Adrenal gland (tissue), 9 donors: ENCODE measurements at regions not wholly inside any gene's neighbourhood (a gene's known extent, or its start where the extent isn't known, plus 50 kb on each side); places are given as distances from the start of the nearest gene placed in this dataset.
"Not testable (repeated sequence)": the region's sequence is repeated elsewhere in the genome, so short reads cannot be mapped to it uniquely, and the experiment has no call there.

ENCODE experiments used
- DNase-seq, 7 donors: peaks; one replicate each; pipeline ENCODE4 v3.0.0-alpha.2; 2019 to 2020
- H3K27ac ChIP-seq, 5 donors: fragments of 200-600 bp; sonication (generic) in 4 of 5; 1 replicate in 3 of 5; 2 replicates in 2 of 5; pipeline versions ENCODE4 v1.5.1 to v1.8.0; 2016 to 2020; ENCODE audit warnings: mild to moderate bottlenecking in 1 of 5
- H3K27me3 ChIP-seq: fragments of 200-600 bp; 2 replicates; pipeline ENCODE4 v1.8.0; 2021
- H3K36me3 ChIP-seq, 2 donors: fragments of 200-600 bp; replicated peaks in 1 of 2; 1 replicate in 1 of 2; 2 replicates in 1 of 2; pipeline versions ENCODE4 v1.5.1 to v1.8.0; 2018 to 2022
- H3K4me1 ChIP-seq, 2 donors: fragments of 200-600 bp; replicated peaks in 1 of 2; 1 replicate in 1 of 2; 2 replicates in 1 of 2; pipeline versions ENCODE4 v1.5.1 to v1.8.0; 2018 to 2021
- H3K4me3 ChIP-seq, 4 donors: fragments of 200-600 bp; sonication (generic) in 3 of 4; one replicate each; pipeline ENCODE4 v1.5.1; 2016 to 2018
- H3K9me3 ChIP-seq, 3 donors: fragments of 200-600 bp; sonication (generic) in 1 of 3; replicated peaks in 1 of 3; 1 replicate in 2 of 3; 2 replicates in 1 of 3; pipeline versions ENCODE4 v1.5.1 to v1.8.0; 2016 to 2021
- POLR2A ChIP-seq, 2 donors: fragments of 450-650 bp; IDR thresholded peaks; one replicate each; pipeline ENCODE4 v1.6.1; 2017; ENCODE audit warnings: antibody characterized with exemption in 2 of 2, mild to moderate bottlenecking in 2 of 2, moderate library complexity in 1 of 2
- WGBS, 4 donors: extraction: QIAGEN DNeasy Blood & Tissue Kit in 2 of 4; methylation state at CpG; one replicate each; pipeline versions ENCODE4 v1.1.5 to v1.1.7; 2013 to 2017; 5-methylcytosine and 5-hydroxymethylcytosine counted together
- intact Hi-C, 2 donors: fragments of 100-400 bp; cut with DNase I; formaldehyde crosslinking; loops; one replicate each; pipeline versions ENCODE4 v1.14.1 to v1.15.0; 2022 to 2023
- TF ChIP-seq, protein P1 (sequence below), 6 experiments: fragments of 450-650 bp in 4 of 6; fragments of 200-600 bp in 2 of 6; sonication (generic) in 1 of 6; IDR thresholded peaks; 1 replicate in 5 of 6; 2 replicates in 1 of 6; pipeline versions ENCODE4 v1.5.1 to v1.8.0; 2016 to 2021; ENCODE audit warnings: antibody characterized with exemption in 6 of 6, mild to moderate bottlenecking in 2 of 6, moderate library complexity in 1 of 6
- donor health status: healthy with polysubstance abuse.
- donor health status: Bipolar disorder and iron deficiency.
- donor health status: DM: yes; HTN: yes; CAD: no.
- donor health status: DM: no; HTN: no; CAD: no.
- donor health status: DM: no; HTN: no; CAD: no.

DNA sequence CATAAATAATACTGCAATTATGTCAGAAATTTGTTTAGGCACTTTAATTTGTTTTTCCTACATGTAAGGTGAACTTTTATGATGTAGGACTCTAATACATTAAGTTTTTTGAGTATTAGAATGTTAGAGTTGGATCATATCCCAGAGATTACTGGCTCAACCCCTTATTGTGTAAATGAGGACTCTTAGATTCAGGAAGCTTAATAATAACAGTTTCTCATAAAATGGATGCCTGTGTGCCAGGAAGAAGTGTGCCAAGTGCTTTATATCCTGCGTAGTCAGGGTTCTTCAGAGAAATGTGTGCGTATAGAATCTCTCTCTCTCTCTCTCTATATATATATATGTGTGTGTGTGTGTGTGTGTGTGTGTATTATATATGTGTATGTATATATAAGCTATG, 388.5 kb downstream of the CAAP1 start:
- no peak overlapping the region for H3K4me3 ChIP-seq
- no peak for TF ChIP-seq POLR2A (IDR thresholded peaks at IDR 0.05)
- TF ChIP-seq, protein P1, sequence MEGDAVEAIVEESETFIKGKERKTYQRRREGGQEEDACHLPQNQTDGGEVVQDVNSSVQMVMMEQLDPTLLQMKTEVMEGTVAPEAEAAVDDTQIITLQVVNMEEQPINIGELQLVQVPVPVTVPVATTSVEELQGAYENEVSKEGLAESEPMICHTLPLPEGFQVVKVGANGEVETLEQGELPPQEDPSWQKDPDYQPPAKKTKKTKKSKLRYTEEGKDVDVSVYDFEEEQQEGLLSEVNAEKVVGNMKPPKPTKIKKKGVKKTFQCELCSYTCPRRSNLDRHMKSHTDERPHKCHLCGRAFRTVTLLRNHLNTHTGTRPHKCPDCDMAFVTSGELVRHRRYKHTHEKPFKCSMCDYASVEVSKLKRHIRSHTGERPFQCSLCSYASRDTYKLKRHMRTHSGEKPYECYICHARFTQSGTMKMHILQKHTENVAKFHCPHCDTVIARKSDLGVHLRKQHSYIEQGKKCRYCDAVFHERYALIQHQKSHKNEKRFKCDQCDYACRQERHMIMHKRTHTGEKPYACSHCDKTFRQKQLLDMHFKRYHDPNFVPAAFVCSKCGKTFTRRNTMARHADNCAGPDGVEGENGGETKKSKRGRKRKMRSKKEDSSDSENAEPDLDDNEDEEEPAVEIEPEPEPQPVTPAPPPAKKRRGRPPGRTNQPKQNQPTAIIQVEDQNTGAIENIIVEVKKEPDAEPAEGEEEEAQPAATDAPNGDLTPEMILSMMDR (IDR thresholded peaks at IDR 0.05) = no peak
- intact Hi-C loops = no loop called here
- H3K27ac ChIP-seq = no peak overlapping the region
- H3K9me3 ChIP-seq = no peaks in the 10 kb centered on the region
- WGBS, 4 donors = 23 to 56% (median 53%) methylated on average over 2 of the region's 2 CpGs
- H3K36me3 ChIP-seq = no peaks in the 10 kb centered on the region
- H3K27me3 ChIP-seq = peaks cover 5% of the 10 kb centered on the region
- no peak for DNase-seq
- H3K4me1 ChIP-seq = no peaks in the 10 kb centered on the region

DNA sequence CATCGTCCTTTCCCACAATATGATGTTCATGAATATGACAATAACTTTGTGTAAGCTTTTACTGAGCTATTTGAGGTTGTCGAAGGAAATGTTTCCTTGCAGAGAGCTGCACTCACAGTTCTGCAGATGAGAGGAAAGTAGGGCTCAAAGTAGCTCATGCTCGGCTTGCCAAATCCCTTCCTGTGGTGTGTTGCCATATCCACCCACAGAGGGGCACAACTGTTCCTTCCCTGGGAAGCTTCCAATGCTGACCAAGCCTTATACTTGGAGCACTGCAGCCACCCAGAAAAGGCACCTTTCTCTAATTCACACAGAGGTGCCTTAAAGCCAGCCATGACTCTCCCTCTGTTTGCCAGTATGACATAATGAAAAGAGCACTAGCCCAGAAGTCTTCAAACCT, 390.3 kb downstream of the CAAP1 start:
- Histone ChIP-seq H3K4me3 (no peak overlapping the region), H3K4me1 (no peaks in the 10 kb centered on the region), H3K9me3 (no peaks in the 10 kb centered on the region), H3K36me3 (no peaks in the 10 kb centered on the region), H3K27ac (no peak overlapping the region), H3K27me3 (no peaks in the 10 kb centered on the region)
- 54 to 85% (median 61%) methylated on average over 3 of the region's 3 CpGs for WGBS, 4 donors
- DNase-seq = no peak
- intact Hi-C loops = no loop called here
- no peak for TF ChIP-seq POLR2A (IDR thresholded peaks at IDR 0.05)
- TF ChIP-seq, protein P1 (IDR thresholded peaks at IDR 0.05) = no peak

DNA sequence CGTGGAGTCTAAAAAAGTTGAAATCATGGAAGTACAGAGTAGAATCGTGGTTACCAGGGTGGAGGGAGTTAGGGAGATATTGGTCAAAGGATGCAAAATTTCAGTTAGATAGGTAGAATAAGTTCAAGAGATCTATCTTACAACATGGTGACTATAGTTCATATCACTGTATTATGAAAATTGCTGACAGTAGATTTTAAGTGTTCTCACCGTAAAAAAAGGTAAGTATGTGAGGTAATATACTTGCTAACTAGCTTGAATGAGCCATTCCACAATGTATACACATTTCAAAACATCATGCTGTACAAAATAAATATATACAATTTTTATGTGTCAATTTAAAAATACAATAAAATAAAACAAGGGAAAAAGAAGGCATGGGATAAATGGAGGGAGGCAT, 392.1 kb downstream of the CAAP1 start:
- intact Hi-C loops = no loop called here
- Histone ChIP-seq H3K36me3 (no peaks in the 10 kb centered on the region), H3K27ac (no peak overlapping the region), H3K4me1 (no peaks in the 10 kb centered on the region), H3K9me3 (no peaks in the 10 kb centered on the region), H3K4me3 (no peak overlapping the region), H3K27me3 (no peaks in the 10 kb centered on the region)
- TF ChIP-seq, protein P1 (IDR thresholded peaks at IDR 0.05) = no peak
- no peak for TF ChIP-seq POLR2A (IDR thresholded peaks at IDR 0.05)
- 43 to 55% (median 51%) methylated on average over 3 of the region's 3 CpGs for WGBS, 4 donors
- DNase-seq = no peak

DNA sequence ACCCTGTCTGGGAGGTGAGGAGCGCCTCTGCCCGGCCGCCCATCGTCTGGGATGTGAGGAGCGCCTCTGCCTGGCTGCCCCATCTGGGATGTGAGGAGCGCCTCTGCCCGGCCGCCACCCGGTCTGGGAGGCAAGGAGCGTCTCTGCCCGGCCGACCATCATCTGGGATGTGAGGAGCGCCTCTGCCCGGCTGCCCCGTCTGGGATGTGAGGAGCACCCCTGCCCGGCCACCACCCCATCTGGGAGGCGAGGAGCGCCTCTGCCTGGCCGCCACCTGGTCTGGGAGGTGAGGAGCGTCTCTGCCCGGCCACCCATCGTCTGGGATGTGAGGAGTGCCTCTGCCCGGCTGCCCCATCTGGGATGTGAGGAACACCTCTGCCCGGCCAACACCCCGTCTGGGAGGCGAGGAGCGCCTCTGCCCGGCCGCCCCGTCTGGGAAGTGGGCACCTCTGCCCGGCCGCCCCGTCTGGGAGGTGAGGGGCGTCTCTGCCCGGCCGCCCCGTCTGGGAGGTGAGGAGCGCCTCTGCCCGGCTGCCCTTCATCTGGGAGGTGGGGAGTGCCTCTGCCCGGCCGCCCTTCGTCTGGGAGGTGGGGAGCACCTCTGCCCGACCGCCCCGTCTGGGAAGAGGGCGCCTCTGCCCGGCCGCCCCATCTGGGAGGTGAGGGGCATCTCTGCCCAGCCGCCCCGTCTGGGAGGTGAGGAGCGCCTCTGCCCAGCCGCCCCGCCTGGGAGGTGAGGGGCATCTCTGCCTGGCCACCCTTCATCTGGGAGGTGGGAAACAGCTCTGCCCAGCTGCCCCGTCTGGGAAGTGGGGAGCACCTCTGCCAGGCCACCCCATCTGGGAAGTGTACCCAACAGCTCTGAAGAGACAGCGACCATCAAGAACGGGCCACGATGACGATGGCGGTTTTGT, 399.7 kb downstream of the CAAP1 start:
- H3K27me3 ChIP-seq, H3K4me3 ChIP-seq, intact Hi-C loops, H3K36me3 ChIP-seq, DNase-seq, H3K27ac ChIP-seq, H3K9me3 ChIP-seq, H3K4me1 ChIP-seq: not testable (repeated sequence)
- 87 to 94% (median 89%) methylated on average over 6 to 59 of the region's 59 CpGs for WGBS, 4 donors

DNA sequence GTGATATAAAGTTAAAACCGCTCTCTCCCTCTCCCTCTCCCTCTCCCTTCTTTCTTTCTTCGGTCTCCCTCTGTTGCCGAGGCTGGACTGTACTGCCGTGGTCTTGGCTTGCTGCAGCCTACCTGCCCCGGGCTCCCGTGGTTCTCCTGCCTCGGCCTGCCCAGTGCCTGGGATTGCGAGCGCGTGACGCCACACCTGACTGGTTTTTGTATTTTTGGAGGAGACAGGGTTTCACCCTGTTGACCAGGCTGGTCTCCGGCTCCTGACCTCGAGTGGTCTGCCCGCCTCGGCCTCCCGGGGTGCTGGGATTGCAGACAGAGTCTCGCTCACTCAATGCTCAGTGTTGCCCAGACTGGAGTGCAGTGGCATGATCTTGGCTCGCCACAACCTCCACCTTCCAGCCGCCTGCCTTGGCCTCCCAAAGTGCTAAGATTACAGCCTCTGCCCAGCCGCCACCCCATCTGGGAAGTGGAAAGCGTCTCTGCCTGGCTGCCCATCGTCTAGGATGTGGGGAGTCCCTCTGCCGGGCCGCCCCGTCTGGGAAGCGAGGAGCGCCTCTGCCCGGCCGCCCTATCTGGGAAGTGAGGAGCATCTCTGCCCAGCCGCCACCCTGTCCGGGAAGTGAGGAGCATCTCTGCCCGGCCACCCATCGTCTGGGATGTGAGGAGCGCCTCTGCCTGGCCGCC, 400.5 kb downstream of the CAAP1 start:
- H3K4me3 ChIP-seq, H3K4me1 ChIP-seq, H3K27me3 ChIP-seq, H3K27ac ChIP-seq, intact Hi-C loops, H3K9me3 ChIP-seq, DNase-seq, H3K36me3 ChIP-seq: not testable (repeated sequence)
- WGBS, 4 donors = 89 to 95% (median 93%) methylated on average over 16 to 35 of the region's 35 CpGs
